HG02571 (cell line): ENCODE measurements at regions not wholly inside any gene's neighbourhood (a gene's known extent, or its start where the extent isn't known, plus 50 kb on each side); places are given as distances from the start of the nearest gene placed in this dataset.
"Not testable (repeated sequence)": the region's sequence is repeated elsewhere in the genome, so short reads cannot be mapped to it uniquely, and the experiment has no call there.

Source experiments
- ATAC-seq: cut with Tn5 transposase; IDR thresholded peaks from one replicate; pipeline ENCODE4 v1.9.1; 2021; ENCODE audit warnings: mild to moderate bottlenecking, moderate library complexity; ENCODE audit not compliant: unreplicated experiment

DNA sequence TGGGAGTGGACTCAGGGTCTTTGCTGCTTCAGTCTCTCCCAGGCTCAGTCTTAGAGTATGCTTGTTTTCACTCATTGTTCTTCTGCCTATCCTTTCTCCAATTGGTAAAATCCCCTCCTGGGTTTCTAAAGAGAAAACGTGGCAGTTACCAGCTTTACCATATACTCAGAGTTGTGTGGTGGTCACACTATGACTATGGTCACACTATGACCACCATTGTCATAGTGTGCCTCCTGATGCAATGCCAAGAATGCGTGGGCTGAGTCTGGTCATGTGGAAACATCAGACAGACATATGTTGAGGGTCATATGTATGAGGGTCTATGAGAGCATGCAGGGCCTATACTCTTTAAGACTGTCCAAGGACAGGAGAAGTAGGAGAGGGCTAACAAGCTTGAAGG, 326.5 kb upstream of the PRR16 start:
- no peak for ATAC-seq

DNA sequence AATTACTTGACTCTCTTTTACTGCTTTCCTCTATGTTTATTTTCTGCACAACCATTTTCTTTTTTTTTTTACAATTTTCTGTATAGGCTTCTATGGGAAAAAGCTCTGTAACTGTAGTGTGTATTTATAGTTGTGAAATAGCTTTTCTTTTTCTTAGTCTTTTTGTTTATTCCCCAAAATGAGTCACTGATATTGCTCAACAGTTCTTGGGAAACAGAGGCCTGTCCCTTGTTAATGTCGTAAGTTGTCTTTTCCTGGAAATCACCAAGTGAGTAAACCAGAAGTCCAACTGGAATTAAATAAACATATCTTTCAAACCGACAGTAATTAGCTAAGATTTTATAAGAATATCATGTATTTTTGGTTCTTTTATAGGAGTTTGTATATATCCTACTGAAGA, 325.1 kb upstream of the PRR16 start:
- no peak for ATAC-seq

DNA sequence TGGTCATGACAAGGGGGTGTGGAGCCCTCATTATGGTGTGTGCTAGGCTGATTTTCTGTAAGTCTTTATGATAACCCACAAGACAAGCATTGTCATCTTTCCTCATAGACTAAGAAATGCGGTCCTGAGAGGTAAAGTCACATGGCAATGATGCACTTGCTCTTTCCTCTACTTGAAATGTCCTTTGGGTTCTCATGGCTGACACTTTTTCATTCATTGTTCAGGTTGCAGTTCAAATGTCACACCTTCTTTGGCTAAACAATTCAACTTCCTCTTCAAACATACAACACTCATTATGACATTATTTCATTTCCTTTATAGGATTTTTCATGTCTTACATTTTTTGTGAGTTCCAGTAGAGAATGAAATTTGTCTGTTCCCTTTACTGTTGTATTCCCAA, 323.6 kb upstream of the PRR16 start:
- ATAC-seq = no peak

DNA sequence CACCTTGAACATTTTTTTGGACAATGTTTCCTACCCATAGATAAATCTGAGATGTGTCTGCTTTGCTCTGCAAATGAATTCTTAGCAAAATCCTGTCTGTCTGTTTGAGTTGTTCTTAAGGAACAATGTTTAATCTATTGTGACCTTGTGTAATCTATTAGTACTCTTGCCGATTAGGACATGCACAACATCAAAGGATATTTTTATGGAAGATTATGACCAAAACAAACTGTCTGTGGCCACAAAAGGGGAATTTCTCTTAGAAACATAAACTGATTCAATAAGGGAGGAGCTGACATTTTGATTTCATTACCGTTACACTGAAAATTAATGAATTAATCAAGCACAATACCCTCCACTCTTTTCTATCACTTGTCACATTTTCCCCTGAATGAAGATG, 323.0 kb upstream of the PRR16 start:
- ATAC-seq = no peak

DNA sequence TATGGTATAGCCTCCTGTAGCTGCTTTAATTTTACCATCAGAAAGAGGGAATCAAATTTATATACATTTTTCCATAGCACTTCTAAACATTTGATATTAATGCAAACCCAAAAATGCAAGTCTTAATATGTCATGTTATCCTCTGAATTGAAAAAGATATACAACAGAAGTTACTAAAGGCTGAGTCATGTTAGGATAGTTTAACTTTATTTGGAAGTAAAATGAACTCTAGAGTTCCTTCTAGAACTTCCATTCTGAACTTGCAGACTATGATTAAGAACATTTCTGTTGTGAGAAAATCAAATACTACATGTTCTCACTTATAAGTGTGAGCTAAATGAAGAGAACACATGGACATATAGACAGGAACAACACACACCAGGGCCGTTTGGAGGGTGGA, 317.3 kb upstream of the PRR16 start:
- no peak for ATAC-seq

DNA sequence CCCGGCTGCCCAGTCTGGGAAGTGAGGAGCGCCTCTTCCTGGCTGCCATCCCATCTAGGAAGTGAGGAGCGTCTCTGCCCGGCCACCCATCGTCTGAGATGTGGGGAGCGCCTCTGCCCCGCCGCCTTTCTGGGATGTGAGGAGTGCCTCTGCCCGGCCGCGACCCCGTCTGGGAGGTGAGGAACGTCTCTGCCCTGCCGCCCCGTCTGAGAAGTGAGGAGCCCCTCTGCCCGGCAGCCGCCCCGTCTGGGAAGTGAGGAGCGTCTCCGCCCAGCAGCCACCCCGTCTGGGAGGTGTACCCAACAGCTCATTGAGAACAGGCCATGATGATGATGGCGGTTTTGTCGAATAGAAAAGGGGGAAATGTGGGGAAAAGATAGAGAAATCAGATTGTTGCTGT, 316.2 kb upstream of the PRR16 start:
- not testable (repeated sequence) for ATAC-seq

DNA sequence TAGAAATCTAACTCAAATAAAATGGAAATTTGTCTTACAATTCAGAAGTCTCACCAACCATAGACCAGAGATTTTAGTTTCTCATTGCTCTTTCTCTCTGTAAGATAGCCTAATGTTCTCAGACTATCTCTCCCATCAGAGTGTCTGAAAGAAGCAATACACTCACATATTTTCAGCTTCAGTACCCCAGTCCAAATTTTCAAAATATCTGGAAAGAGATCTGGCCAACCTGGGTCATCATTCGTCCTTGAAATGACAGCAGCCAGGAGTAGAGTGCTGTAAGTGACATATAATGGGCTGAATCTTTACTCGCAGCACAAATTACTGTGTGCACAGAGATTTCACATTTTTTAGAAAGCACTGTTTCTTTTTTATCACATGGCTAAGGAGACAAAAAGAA, 313.3 kb upstream of the PRR16 start:
- ATAC-seq = no peak

DNA sequence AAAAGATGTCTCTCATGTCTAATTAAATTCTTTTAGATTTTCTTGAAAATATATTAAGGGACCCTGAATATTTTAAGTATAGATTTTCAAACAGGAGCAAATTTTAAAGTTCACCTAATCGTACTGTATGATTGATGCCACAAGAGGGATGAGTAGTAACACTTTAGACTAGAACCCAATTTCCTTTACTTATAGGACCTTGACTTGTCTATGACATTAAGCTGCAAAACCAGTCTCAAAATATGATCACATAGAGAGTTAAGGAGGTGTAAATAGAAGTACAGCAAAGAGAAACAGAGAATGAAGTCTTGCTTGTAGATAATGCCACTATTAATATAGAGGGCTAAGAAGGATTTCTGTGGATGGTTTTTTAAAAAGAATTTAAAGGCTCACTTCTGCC, 312.9 kb upstream of the PRR16 start:
- no peak for ATAC-seq

DNA sequence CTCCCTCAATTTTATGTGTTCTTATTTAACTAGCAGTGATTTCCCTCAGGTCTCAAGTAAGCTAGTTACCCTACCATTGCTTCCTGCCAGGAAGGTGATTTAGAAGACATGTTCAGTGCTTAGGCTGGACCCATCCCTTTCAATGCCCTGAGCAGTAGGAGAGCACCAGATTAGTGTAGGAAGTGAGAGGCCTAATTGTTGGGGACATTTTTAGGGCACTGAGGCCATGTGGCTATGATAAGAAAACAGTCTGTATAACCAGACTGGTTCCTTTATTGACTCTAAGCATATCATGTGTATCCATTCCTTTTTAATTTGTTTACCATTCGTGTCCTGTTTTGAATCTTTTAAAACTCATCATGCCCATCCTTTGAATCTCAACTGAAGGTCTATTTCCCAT, 312.3 kb upstream of the PRR16 start:
- ATAC-seq = no peak

DNA sequence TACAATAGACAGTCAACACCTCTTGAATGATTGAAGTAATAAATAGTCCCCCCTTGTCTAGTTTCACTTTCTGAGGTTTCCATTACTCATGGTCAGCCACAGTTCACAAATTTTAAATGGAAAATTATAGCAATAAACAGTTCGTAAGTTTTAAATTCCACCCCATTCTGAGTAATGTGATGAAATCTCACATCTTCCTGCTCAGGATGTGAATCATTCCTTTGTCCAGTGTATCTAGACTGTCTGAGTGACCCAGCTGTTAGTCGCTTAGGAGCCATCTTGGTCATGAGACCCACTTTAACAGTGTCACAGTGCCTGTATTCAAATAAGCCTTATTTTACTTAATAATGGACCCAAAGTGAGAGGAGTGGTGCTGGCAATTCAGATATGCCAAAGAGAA, 311.6 kb upstream of the PRR16 start:
- no peak for ATAC-seq

DNA sequence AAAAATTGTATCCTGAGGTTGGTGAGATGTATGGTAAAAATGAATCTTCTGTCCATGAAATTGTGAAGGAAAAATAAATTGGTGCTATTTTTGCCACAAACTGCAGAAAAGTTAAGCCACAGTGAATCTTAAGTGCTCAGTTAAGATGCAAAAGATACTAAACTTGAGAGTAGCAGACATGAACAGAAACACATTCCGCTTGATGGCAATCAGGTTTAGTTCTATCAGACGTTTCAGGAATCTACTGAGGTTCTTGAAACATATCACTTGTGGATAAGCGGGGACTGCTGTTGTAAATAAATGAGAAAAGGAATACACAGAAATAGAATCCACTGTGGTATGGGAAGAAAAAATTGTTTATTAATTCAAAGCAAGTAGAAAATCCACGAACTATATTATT, 311.2 kb upstream of the PRR16 start:
- no peak for ATAC-seq

DNA sequence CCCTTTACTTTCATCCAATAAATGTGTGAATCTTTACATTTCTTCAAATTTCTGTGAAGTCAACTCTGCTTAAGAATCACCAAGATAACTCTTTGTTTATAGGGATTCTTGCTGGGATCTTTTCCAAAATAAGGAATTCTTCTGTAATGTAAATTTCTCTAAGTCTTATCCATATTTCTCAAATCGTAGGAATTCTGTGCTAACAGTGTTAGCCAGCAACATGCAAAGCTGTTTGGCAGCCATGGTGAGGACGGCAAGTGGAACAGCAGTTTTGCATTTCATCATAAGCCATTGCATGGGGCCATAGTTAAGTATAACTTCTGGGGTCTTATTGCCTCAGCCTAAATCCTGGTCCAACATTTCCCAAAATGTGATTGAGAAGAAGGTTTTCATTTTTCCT, 310.5 kb upstream of the PRR16 start:
- no peak for ATAC-seq

DNA sequence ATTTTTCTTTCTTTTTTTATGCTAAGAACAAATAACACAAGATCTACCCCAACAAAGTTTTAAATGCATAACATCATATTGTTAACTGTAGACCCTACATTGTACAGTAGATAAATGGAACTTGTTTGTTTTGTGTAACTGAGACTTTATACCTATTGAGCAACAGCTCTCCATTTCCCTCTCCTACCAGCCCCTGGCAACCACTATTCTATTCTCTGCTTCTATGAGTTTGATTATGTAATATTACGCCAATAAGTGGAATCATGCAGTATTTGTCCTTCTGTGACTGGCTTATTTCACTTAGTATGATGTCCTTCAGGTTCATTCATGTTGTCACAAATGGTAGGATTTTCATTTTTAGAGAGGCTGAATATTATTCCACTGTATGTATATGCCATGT, 308.2 kb upstream of the PRR16 start:
- ATAC-seq = no peak

DNA sequence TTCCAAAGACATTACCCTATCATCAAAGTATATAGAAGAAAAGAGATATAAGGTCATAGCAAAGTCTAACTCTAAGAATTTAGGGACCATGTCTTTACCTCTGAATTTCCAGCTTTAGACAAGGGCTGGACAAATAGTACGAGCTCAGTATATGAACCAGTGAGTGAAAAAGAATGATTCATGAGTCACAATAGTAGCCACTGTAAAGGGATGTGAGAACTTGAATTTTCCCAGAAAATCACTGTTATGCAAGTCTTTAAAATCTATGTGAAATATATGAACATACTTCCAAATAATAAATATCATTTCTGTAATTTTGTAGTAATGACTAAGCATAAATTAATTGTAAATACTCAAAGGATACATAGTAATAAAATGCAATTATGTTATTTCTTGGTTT, 305.9 kb upstream of the PRR16 start:
- ATAC-seq = no peak

DNA sequence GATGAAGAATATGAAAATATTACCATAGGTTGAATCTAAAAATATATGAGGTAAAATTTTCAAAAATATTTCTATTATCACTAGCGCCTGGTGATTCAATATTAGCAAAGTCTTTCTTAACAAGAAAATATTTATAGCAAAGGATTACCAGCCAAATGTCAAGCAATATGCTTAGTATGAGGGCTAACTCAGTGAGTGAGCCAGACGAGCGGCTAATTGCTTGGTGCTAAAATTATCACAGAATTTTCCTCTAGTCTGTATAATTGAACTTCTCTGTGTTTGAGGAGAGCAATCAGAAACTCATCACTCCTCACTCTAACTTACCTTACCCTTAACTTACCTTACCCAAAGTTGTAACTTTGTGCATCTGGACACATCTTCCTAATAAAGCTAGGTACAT, 304.9 kb upstream of the PRR16 start:
- ATAC-seq = no peak

DNA sequence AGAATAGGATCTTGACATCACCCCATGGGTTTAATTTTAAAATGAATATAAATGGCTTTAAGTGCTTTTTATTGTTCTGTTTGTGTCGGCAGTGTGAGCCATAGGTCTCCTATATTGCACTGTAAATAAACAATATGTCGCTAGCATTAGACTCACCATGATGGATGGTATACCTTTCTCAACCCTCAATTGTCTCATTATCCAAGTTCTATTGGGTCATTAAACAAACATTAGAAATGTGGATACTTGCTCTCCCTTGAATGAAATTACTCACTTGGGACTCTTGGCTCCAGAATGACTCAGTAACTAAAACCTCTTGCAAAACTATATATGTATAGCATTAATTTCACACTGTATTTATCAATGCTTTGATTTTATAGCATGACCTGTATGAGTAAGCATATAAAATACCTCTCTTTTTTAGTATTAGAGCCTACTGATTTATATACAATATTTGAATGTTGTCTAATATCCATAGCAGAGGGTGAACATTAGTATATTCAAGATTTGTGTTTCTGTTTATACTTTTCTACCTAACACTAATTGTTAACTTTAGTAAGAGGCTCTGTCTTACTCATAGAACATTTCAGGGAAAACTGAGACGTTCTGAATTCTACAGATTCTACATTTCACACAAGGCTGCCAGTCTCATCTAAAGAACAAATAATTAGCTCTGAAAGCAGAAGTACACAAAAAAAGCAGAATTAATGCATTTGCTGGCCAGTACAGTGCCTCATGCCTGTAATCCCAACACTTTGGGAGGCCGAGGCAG, 303.8 kb upstream of the PRR16 start:
- no peak for ATAC-seq

DNA sequence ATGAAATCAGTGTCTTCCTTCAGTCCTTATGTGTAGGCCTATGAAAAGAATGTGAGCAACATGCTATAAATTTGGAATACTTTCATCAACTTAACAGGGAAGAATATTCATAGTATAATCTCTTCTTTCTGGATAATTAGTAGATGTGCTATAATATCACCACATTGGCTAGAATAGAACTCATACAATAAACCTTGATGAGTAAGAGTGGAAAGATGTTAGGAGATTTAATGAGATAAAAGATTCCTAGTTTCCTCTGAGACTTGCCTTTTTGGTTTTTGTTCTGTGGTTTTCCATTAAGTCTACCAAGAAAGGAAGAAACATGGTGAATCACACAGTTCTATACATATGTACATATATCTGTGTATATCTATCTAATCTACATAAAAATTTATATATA, 301.8 kb upstream of the PRR16 start:
- ATAC-seq = no peak

DNA sequence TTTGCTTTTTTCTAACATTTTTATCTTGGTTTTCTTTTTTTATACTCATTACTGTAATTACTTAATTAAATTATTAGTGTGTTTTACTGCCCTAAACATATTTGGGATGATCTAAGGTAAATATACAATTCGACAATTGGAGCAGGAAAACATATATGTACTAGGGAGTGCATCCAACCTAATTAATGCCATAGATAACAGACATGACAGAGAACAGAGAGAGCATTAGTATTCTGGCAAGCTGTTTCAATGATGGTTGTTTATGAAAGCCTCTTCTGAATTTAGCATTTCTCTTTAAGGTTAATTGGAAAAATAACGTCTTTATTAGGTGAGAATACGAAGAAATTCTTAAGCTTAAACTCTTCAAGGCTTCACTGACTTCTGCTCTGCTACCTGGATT, 300.1 kb upstream of the PRR16 start:
- ATAC-seq = no peak

DNA sequence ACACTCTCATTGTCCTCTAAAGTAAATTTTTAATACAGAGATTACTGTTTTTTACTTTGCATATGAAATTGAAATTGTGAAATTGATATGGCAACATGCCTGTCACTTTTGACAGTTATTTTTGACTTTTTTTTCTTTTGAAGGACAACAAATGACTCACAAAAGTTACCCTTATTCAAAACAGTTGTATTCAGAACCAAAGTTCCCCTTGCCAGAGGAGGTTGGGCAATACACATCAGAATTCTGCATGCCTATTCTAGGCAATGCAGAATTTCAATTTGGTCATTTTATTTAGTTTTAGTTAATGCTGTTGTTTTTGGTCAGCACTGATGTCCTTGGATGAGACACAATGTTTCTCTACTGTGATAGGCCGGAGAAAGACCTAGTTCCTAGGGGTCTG, 299.1 kb upstream of the PRR16 start:
- ATAC-seq = no peak

DNA sequence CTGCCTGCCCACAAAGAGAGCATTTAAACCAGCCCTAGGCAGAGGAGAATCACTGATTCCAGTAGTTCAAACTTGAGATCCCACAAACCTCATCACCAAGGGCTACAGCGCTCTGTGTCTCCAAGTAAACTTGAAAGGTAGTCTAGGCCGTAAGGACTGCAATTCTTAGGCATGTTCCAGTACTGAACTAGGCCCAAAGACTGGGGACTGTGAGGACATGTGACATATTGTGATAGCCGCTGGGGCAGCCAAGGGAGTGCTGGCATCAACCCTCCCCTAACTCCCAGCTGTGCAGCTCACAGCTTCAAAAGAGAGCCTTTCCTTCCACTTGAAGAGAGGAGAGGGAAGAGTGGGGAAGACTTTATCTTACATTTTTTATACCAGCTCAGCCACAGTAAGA, 291.0 kb upstream of the PRR16 start:
- no peak for ATAC-seq

DNA sequence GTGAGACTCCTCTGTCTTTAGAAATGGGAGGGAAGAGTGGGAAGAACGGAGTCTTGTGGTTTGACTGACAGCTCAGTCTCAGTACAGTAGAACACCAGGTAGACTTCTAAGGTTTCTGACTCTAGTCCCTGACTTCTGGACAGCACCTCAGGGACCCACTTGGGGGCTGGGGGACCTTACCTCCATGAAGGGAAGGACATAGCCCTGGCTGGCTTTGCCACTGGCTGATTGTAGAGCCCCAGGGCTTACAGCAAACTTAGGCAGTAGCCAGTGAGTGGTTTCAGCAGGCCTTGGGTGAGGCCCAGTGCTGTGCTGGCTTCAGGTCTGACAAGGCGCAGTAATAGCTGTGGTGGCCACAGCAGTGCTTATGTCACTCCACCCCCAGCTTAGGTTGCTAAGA, 290.0 kb upstream of the PRR16 start:
- ATAC-seq = no peak

DNA sequence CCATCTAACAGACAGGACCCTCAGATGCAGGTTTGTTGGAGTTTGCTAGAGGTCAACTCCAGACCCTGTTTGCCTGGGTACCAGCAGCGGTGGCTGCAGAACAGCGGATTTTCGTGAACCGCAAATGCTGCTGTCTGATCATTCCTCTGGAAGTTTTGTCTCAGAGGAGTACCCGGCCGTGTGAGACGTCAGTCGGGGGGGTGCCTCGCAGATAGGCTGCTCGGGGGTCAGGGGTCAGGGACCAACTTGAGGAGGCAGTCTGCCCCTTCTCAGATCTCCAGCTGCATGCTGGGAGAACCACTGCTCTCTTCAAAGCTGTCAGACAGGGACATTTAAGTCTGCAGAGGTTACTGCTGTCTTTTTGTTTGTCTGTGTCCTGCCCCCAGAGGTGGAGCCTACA, 282.9 kb upstream of the PRR16 start:
- ATAC-seq = not testable (repeated sequence)

DNA sequence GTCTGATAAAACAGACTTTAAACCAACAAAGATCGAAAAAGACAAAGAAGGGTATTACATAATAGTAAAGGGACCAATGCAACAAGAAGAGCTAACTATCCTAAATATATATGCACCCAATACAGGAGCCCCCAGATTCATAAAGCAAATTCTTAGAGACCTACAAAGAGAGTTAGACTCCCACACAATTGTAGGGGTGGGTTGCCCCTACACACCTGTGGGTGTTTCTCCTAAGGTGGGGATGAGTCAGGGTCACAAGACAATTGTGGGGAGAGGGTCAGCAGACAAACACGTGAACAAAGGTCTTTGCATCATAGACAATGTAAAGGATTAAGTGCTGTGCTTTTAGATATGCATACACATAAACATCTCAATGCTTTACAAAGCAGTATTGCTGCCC, 269.4 kb upstream of the PRR16 start:
- not testable (repeated sequence) for ATAC-seq
